ENCODE measurements at regions not wholly inside any gene's neighbourhood (a gene's known extent, or its start where the extent isn't known, plus 50 kb on each side); places are given as distances from the start of the nearest gene placed in this dataset.

DNA sequence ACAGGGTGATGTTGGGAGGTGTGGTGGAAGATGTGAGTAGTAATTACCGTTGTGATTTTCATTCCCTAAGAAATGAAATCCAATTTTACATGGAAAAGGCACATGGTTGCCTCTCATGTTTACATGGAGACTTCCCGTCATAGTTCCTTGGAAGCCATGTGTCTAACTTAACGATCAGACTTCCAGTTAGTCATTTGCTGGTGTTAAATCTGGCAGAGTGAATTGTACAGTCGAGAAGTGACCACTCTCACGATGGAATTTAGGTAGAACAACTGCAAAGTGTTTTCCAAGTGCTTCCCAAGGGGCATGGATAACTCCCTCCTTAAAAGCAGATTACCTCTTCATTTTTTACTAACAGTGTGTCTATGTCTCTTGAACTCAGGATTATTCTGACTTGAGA, 145.8 kb upstream of the CCN2 start:
- TF ChIP-seq CTCF (conservative IDR thresholded peaks at IDR 0.05), result no peak
- H3K23ac ChIP-seq (ENCODE audit: insufficient read length, low read depth, low read length), result no peak overlapping the region
- H3K27me3 Mint-ChIP-seq (ENCODE audit: low read depth), result no peaks in the 10 kb centered on the region
- H3K18ac ChIP-seq (ENCODE audit: insufficient read length, low read depth, low read length), result no peak overlapping the region
- no peak overlapping the region for H3K4me2 ChIP-seq (ENCODE audit: insufficient read depth, insufficient read length, low read length)
- no peak overlapping the region for H3K4ac ChIP-seq (ENCODE audit: low read depth, low read length)
- no peak overlapping the region for H2BK120ac ChIP-seq (ENCODE audit: low read depth, low read length, poor library complexity, severe bottlenecking)
- H3K9me3 Mint-ChIP-seq, result peaks cover 0 to 3% of the 10 kb centered on the region in 2 experiments; a peak in 2 of 5 replicates
- no peak overlapping the region for H2AFZ ChIP-seq (ENCODE audit: low read length)
- H3K4me1 Mint-ChIP-seq, result no peaks in the 10 kb centered on the region
- H4K91ac ChIP-seq (ENCODE audit: insufficient read length, low read depth, low read length), result no peak overlapping the region
- no peak overlapping the region for H3T11ph ChIP-seq (ENCODE audit: low read length)
- H3K36me3 Mint-ChIP-seq (ENCODE audit: insufficient read depth in 1 of 3, low read depth in 3 of 3), result peaks cover 0 to 3% (median 0%) of the 10 kb centered on the region in 3 experiments; a peak in 2 of 7 replicates
- no peaks in the 10 kb centered on the region for H3K79me2 ChIP-seq (ENCODE audit: insufficient read depth, low read length)
- no peak overlapping the region for H2BK15ac ChIP-seq (ENCODE audit: low read depth, low read length)
- no CpG with 5 or more reads among the region's 5 CpGs for WGBS (ENCODE audit: extremely low coverage, insufficient read length, low lambda C conversion rate)
- no peak overlapping the region for H4K8ac ChIP-seq (replicated peaks; ENCODE audit: insufficient read length, low read depth, low read length)
- H3K4me3 Mint-ChIP-seq, result no peak overlapping the region
- H2BK12ac ChIP-seq (ENCODE audit: insufficient read length, low read depth, low read length), result no peak overlapping the region
- no peak overlapping the region for H3K27ac Mint-ChIP-seq
- no peak overlapping the region for H2BK5ac ChIP-seq (ENCODE audit: insufficient read length, low read length)
- no peak overlapping the region for H3K9ac ChIP-seq (ENCODE audit: extremely low read depth, insufficient read length, low read length)
- H3K9me3 ChIP-seq (ENCODE audit: control insufficient read depth, low read depth, low read length), result no peaks in the 10 kb centered on the region
- H3K4me1 ChIP-seq (ENCODE audit: insufficient read depth, low read length), result no peaks in the 10 kb centered on the region
- no peak overlapping the region for H2AK5ac ChIP-seq (ENCODE audit: insufficient read length, low read length)
- no peak for DNase-seq
- no peak overlapping the region for H3K56ac ChIP-seq (ENCODE audit: insufficient read length, low read depth, low read length)
- no peaks in the 10 kb centered on the region for H4K20me1 ChIP-seq (ENCODE audit: control insufficient read depth, insufficient read depth, insufficient read length)
- H2BK20ac ChIP-seq (ENCODE audit: low read depth, low read length, poor library complexity, severe bottlenecking), result no peak overlapping the region
- H3K79me1 ChIP-seq (ENCODE audit: insufficient read depth, low read depth, low read length, poor library complexity, severe bottlenecking), result no peaks in the 10 kb centered on the region
- no peaks in the 10 kb centered on the region for H3K23me2 ChIP-seq (ENCODE audit: insufficient read length, low read depth, low read length, poor library complexity, severe bottlenecking)
- H3K27me3 ChIP-seq (ENCODE audit: insufficient read depth, low read length), result no peaks in the 10 kb centered on the region
- H3K27ac ChIP-seq (ENCODE audit: insufficient read length, low read depth, low read length), result no peak overlapping the region
- no peak overlapping the region for H3K14ac ChIP-seq (ENCODE audit: insufficient read depth, low read length)
- H4K5ac ChIP-seq (ENCODE audit: insufficient read length, low read depth, low read length), result no peak overlapping the region
